ENCODE measurements at regions not wholly inside any gene's neighbourhood (a gene's known extent, or its start where the extent isn't known, plus 50 kb on each side); places are given as distances from the start of the nearest gene placed in this dataset.
A peak's percentile ranks its signal among the peaks of the same experiment; 100 is the strongest.

GRCh38 chr12:45582986-45583659 is 146.4 kb upstream of the ARID2 start:
- H3K27me3 ChIP-seq = no peaks in the 10 kb centered on the region
- ATAC-seq (no peak), DNase-seq (no peak)
- no peaks in the 10 kb centered on the region for H3K36me3 ChIP-seq
- H3K4me1 ChIP-seq = no peaks in the 10 kb centered on the region
- no peaks in the 10 kb centered on the region for H3K9me3 ChIP-seq
- no peak overlapping the region for H3K27ac ChIP-seq
- in situ Hi-C loops (cut with MboI; ENCODE audit: low sequenced_read_pairs in 4 of 4) = no loop called here
- no peak overlapping the region for H3K4me3 ChIP-seq
- intact Hi-C loops (cut with DNase I; ENCODE audit: low total_unique reads) = no loop called here
- TF ChIP-seq CTCF (IDR thresholded peaks at IDR 0.05 in 4 of 5, conservative IDR thresholded peaks at IDR 0.05 in 1 of 5) (no peak), POLR2A (IDR thresholded peaks at IDR 0.05) (no peak)

GRCh38 chr12:45584336-45584735 is 145.2 kb upstream of the ARID2 start:
- DNase-seq (no peak), ATAC-seq (no peak)
- Histone ChIP-seq H3K27me3 (no peaks in the 10 kb centered on the region), H3K27ac (no peak overlapping the region), H3K4me3 (no peak overlapping the region), H3K4me1 (no peaks in the 10 kb centered on the region), H3K36me3 (no peaks in the 10 kb centered on the region), H3K9me3 (no peaks in the 10 kb centered on the region)
- in situ Hi-C loops (cut with MboI; ENCODE audit: low sequenced_read_pairs in 4 of 4) (no loop called here), intact Hi-C loops (cut with DNase I; ENCODE audit: low total_unique reads) (no loop called here)
- no peak for TF ChIP-seq CTCF (IDR thresholded peaks at IDR 0.05 in 4 of 5, conservative IDR thresholded peaks at IDR 0.05 in 1 of 5)

GRCh38 chr12:45585522-45586230 is 143.8 kb upstream of the ARID2 start:
- H3K27me3 ChIP-seq = no peaks in the 10 kb centered on the region
- no peak overlapping the region for H3K27ac ChIP-seq
- no peaks in the 10 kb centered on the region for H3K4me1 ChIP-seq
- in situ Hi-C loops (cut with MboI; ENCODE audit: low sequenced_read_pairs in 4 of 4) = no loop called here
- no peak overlapping the region for H3K4me3 ChIP-seq
- ATAC-seq (no peak), DNase-seq (no peak)
- H3K9me3 ChIP-seq = no peaks in the 10 kb centered on the region
- TF ChIP-seq POLR2A (IDR thresholded peaks at IDR 0.05) = no peak
- intact Hi-C loops (cut with DNase I; ENCODE audit: low total_unique reads) = no loop called here
- no peaks in the 10 kb centered on the region for H3K36me3 ChIP-seq

- intact Hi-C loops (cut with DNase I; ENCODE audit: low total_unique reads) (no loop called here), in situ Hi-C loops (cut with MboI; ENCODE audit: low sequenced_read_pairs in 4 of 4) (no loop called here)
- Histone ChIP-seq H3K4me1 (no peaks in the 10 kb centered on the region), H3K27me3 (no peaks in the 10 kb centered on the region), H3K36me3 (no peaks in the 10 kb centered on the region), H3K27ac (no peak overlapping the region), H3K9me3 (no peaks in the 10 kb centered on the region), H3K4me3 (no peak overlapping the region)
- ATAC-seq (no peak), DNase-seq (peak in 1 of 2 donors; percentile 12)
- TF ChIP-seq POLR2A (IDR thresholded peaks at IDR 0.05) (no peak), CTCF (IDR thresholded peaks at IDR 0.05 in 4 of 5, conservative IDR thresholded peaks at IDR 0.05 in 1 of 5) (no peak)
Observed at GRCh38 chr12:45586486-45586885, 143.0 kb upstream of the ARID2 start.

GRCh38 chr12:45587012-45587411 is 142.5 kb upstream of the ARID2 start:
- no peak overlapping the region for H3K27ac ChIP-seq
- intact Hi-C loops (cut with DNase I; ENCODE audit: low total_unique reads) = no loop called here
- TF ChIP-seq POLR2A (IDR thresholded peaks at IDR 0.05) (no peak), CTCF (IDR thresholded peaks at IDR 0.05 in 4 of 5, conservative IDR thresholded peaks at IDR 0.05 in 1 of 5) (no peak)
- in situ Hi-C loops (cut with MboI; ENCODE audit: low sequenced_read_pairs in 4 of 4) = no loop called here
- DNase-seq = no peak
- no peaks in the 10 kb centered on the region for H3K4me1 ChIP-seq
- H3K4me3 ChIP-seq = no peak overlapping the region
- no peaks in the 10 kb centered on the region for H3K36me3 ChIP-seq
- no peaks in the 10 kb centered on the region for H3K27me3 ChIP-seq
- no peaks in the 10 kb centered on the region for H3K9me3 ChIP-seq
- no peak for ATAC-seq
